H1 (cell line): ENCODE measurements at regions not wholly inside any gene's neighbourhood (a gene's known extent, or its start where the extent isn't known, plus 50 kb on each side); places are given as distances from the start of the nearest gene placed in this dataset.

Experiments
- CTCF ChIP-seq, 3 experiments: IDR thresholded peaks; 1 replicate in 2 of 3; 2 replicates in 1 of 3; pipeline versions ENCODE4 v1.5.1 to v1.6.1; 2011; ENCODE audit warnings: low read length in 3 of 3, mild to moderate bottlenecking in 3 of 3, inconsistent platforms in 2 of 3, low read depth in 1 of 3, moderate library complexity in 1 of 3; ENCODE audit not compliant: insufficient read depth in 1 of 3; ENCODE audit errors: control extremely low read depth in 1 of 3
- EZH2 ChIP-seq: fragments of 200-600 bp; sonication (generic); IDR thresholded peaks from 2 replicates; pipeline ENCODE4 v1.7.1; 2012; ENCODE audit warnings: low read depth, mild to moderate bottlenecking, moderate library complexity, low read length, inconsistent platforms; ENCODE audit not compliant: severe bottlenecking
- POLR2A ChIP-seq, 2 experiments: IDR thresholded peaks; 1 replicate in 1 of 2; 2 replicates in 1 of 2; pipeline ENCODE4 v1.6.1; 2011; ENCODE audit warnings: low read depth in 2 of 2, low read length in 2 of 2, mild to moderate bottlenecking in 2 of 2; ENCODE audit errors: control extremely low read depth in 1 of 2

- TF ChIP-seq CTCF (IDR thresholded peaks at IDR 0.05; ENCODE audit: control extremely low read depth in 1 of 3, insufficient read depth in 1 of 3, low read depth in 1 of 3, low read length in 3 of 3) = no peak
- TF ChIP-seq EZH2 = no peak
- no peak for TF ChIP-seq POLR2A (IDR thresholded peaks at IDR 0.05; ENCODE audit: control extremely low read depth in 1 of 2, low read depth in 2 of 2, low read length in 2 of 2)
Observed at GRCh38 chr12:30021051-30021833, 237.5 kb upstream of the TMTC1 start.
